Testis (tissue), 2 donors: ENCODE measurements at regions not wholly inside any gene's neighbourhood (a gene's known extent, or its start where the extent isn't known, plus 50 kb on each side); places are given as distances from the start of the nearest gene placed in this dataset.

ENCODE experiments used
- POLR2A ChIP-seq: fragments of 450-650 bp; IDR thresholded peaks from one replicate; pipeline ENCODE4 v1.6.1; 2017; ENCODE audit warnings: antibody characterized with exemption, mild to moderate bottlenecking, moderate library complexity
- TF ChIP-seq, protein P1 (sequence below), 3 experiments: fragments of 450-650 bp in 2 of 3; fragments of 200-600 bp in 1 of 3; sonication (generic) in 1 of 3; IDR thresholded peaks; one replicate each; pipeline ENCODE4 v1.5.1; 2016 to 2019; ENCODE audit warnings: antibody characterized with exemption in 3 of 3, mild to moderate bottlenecking in 2 of 3, moderate library complexity in 1 of 3

DNA sequence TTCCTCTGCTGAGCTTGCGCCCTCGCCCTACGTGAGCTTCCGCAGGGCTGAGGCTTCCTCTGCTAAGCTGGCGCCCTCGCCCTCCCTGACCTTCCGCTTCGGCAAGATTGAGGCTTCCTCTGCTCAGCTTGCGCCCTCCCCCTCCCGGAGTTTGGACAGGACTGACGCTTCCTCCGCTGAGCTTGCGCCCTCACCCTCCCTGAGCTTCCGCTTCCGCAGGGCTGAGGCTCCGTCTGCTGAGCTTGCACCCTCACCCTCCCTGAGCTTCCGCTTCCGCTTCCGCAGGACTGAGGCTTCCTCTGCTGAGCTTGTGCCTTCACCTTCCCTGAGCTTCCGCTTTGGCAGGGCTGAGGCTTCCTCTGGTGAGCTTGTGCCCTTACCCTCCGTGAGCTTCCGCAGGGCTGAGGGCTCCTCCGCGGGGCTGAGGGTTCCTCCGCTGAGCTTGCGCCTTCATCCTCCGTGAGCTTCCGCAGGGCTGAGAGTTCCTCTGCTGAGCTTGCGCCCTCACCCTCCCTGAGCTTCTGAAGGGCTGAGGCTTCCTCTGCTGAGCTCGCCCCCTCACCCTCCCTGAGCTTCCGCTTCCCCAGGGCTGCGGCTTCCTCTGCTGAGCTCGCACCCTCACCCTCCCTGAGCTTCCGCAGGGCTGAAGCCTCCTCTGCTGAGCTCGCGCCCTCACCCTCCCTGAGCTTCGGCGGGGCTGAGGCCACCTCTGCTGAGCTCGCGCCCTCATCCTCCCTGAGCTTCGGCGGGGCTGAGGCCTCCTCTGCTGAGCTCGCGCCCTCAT is 753.6 kb upstream of the TPTE start:
- TF ChIP-seq, protein P1, sequence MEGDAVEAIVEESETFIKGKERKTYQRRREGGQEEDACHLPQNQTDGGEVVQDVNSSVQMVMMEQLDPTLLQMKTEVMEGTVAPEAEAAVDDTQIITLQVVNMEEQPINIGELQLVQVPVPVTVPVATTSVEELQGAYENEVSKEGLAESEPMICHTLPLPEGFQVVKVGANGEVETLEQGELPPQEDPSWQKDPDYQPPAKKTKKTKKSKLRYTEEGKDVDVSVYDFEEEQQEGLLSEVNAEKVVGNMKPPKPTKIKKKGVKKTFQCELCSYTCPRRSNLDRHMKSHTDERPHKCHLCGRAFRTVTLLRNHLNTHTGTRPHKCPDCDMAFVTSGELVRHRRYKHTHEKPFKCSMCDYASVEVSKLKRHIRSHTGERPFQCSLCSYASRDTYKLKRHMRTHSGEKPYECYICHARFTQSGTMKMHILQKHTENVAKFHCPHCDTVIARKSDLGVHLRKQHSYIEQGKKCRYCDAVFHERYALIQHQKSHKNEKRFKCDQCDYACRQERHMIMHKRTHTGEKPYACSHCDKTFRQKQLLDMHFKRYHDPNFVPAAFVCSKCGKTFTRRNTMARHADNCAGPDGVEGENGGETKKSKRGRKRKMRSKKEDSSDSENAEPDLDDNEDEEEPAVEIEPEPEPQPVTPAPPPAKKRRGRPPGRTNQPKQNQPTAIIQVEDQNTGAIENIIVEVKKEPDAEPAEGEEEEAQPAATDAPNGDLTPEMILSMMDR (IDR thresholded peaks at IDR 0.05): no peak
- TF ChIP-seq POLR2A: no peak
